ENCODE measurements at regions not wholly inside any gene's neighbourhood (a gene's known extent, or its start where the extent isn't known, plus 50 kb on each side); places are given as distances from the start of the nearest gene placed in this dataset.

DNA sequence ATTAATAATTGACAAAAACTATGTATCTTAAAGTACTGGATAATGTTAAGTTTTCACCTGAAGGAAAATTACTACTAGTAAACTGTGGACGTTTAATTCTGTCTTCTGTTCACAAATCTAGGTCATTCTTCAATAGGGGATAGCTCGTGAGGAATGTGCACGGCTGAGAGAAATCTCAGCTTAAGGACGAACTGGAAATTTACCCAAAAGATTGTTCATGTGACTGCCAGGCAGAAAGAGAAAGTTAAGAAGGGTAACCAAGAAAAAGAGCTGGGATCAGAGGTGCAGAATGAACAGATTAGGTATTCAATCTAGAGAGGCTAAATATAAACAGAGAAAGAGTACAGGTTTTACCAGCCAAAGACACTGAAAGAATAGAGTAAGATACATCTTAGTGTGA is 245.3 kb downstream of the CASP12 start:
- DNase-seq: no peak

DNA sequence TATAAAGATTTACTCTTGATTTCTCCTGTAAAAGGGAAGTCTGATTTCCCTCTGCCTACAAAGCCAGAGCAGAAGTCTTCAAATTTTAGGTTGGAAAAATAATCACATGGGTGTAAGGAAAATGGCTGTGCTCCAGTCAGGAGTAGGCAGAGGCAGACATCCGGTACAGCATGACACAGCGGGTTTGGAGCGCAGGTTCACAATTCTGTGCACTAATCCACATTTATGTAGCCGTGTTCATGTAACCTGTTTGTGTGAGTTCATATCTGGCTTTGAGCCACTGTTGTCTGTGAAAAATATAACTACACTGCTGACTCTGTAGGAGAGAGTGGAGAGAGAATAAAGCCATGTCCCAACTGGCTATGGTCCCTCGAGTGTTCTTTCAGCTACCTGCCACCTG is 248.0 kb downstream of the CASP12 start:
- no peak for DNase-seq

DNA sequence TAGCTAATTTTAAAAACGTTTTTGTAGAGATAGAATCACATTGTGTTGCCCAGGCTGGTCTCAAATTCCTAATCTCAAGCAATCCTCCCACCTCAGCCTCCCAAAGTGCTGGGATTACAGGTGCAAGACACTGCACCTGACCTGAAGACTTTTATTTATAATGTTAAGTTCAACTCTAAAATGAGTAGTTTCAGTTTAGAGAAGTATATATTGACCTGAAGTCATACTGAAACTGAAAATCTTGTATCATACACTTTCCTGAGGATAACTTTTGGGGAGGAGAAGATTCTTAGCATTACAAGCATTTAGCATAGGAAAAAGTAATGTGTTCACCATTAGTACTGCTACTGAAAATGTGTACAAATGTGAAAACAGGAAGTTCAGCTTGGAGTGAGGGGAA is 249.3 kb downstream of the CASP12 start:
- no peak for DNase-seq

DNA sequence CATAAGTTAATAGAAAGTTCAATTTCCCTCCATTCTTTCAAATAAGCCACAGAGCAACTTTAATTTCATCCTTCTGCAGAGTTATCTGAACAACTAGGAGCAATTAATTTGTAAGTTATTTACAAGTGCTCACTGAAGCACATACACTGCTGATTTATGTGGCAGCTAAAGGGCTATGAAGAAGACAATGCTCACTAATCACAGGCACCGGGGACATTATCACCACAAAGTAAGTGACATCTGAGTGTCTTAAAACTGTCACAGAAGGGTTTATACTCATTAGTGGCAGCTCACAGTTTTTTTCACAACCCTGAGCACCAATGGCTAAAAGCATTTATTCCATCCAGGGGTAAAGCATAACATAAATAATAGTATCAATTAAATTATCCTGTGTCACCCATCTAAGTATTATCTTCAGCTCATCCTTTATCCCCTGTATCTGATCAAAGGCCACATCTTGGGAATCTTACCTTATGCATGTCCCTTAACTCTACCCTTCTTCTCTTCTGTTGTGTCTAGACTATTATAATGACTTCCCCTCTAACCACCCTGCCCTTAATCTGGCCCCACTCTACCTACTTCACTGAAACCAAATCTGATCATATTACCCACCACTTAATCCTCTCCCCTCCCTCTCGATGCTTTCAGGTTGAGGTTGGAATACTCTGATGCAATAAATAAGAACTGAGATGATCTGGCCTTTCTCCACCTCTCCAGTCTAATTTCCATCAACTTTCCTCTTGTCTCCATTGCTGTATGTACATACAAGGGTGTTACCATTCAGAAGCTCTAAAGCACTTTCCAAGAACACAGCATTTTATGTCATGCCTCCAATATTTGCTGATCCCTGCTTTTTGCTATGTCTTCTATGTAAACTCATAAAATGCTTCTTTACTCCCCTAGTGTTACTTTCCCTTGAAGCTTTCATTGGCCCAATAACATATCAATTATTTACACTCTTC is 252.7 kb downstream of the CASP12 start:
- DNase-seq: no peak

DNA sequence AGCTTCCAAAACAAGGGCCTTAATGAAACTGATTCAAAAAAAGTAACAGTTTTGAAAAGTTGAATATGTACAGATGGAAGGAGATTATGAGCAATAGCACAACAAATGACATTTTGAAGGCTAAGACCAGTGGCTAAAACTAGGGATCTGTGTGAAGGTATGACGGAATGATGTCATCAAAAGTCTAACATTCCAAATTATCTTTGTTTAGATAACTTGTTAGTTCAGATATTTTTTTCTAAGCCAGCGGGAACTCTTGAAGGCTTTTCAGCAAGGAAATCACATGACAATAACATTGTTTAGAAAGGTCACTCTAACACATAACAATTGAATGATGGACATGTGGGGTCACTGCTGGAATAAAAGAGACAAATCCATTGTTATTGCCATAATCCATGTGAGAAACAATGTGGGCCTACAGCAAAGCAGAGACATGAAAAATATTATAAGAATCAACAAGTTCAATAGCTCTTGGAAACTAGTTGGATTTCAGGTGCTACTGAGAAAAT is 260.5 kb downstream of the CASP12 start:
- no peak for DNase-seq

DNA sequence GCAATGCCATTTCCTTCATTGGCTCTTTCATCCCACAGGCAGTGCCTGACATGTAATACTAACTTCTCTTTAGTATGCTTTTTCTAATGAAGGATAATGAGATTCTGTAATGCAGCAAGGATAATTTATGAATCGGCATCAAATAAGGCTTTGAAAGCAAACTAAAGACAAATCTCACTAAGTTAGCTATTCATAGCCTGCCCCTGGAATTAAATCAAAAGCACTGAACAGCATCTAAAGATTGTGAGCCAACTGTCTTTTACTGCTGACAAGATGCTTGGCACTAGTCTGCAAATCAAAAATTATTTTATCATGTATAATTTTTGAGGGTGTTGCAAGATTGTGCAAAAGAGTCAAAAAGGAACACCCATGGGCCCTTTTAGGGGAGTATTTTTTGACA is 265.0 kb downstream of the CASP12 start:
- no peak for DNase-seq

DNA sequence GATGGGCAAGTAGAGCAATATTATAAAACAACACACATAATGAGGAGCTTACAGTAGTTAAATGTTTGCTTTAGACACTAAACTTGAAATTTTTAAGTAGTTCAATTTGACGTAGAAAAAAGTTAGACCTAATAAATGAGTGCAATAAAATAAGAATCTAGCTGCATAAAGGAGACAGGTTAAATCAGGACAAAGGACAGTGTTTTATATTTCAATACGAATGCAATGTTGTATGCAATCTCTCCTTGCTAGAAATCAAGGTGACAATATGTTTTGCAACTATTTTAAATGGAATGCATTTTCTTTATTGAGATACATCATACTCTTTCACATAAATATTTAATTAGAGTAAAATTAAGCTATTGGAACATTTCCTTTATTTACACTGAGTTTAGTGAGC is 267.9 kb downstream of the CASP12 start:
- no peak for DNase-seq

DNA sequence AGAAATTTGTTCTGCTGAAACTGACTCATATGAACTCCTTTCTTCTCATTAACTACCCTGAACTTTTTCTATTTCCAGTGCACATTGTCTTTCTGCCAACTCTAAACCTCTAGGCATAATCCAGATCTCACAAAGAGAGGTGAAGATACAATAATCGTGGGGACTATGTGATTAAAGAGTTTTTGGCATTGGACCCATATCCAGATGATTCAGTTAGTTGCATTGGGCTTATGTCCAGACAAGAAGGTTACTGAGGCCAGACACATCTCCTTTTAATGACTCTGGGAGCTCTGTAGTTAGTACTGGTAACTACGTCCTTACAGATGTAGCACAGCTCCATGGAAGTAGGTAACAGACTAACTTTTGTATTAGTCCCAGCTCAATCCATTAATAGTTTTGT is 273.0 kb downstream of the CASP12 start:
- DNase-seq: no peak

DNA sequence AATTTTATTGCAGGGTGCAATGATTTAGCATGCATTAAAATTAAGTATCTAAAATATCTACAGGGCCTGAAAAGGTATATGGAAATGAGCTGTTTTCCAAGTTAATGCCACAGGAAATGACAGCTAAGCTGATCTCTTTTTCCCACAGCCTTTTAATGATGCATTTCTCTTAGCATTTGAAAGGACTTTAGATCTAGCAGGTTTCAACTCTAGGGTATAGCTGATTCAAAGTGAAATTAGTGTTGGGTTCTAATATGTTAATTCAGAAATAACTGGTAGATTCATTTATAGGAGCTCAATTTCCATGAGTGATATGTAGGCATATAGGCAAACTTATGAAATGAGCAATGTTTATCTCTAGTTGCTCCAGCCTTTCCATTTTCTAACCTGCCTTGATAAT is 274.2 kb downstream of the CASP12 start:
- no peak for DNase-seq

DNA sequence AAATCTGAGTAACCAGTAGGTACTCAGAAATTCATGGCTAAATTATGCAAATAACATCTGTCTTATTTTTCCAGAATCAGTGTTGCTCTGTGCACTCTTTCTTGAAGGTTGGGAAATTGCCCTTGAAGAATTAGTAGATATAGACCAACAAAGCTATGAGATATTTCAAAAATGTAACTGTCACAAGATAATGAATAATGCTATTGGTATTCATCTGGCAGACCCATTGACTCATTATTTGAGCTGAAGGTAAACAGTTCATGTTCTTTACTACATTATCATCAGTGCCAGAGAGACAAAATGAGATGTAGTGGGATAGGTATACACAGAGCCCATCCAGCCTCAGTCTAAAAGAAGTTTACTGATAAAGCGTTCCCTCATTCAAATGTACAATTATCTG is 274.7 kb downstream of the CASP12 start:
- DNase-seq: no peak

DNA sequence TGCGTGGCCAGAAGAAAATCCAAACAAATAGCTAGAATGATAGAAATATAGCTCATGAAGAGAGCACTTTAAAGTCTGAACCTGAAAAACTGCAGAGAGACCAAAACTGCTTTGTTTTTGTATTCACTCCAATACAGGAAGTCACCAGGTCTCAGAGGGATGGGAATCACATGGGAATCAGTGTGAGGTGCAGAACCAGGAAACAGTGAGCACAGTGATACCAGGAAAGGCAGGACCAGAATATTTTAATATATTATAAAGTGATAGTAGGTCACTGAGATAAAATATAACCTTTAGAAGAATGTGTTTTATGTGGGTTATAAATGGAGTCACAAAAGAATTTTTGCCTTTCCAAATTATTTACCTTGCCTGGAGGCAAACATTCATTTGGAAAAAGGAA is 277.3 kb downstream of the CASP12 start:
- DNase-seq: no peak

DNA sequence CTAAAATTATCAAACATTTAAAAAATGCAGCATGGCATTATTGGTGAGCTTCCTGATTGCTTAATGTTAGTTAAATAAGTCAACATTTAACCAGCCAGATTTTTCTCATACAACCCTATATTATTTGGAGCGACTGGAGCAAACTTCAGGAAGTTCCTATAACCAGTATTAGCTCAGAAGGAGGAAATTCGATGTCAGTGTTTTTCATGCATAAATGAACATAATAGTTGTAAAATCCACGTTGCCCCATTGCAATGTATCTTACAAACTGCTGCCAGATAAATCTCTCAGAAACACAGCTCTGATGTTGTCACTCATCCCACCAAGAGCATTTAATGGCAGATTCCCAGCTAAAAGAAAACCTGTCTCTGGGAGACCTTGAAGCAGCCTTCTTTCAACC is 278.5 kb downstream of the CASP12 start:
- no peak for DNase-seq

DNA sequence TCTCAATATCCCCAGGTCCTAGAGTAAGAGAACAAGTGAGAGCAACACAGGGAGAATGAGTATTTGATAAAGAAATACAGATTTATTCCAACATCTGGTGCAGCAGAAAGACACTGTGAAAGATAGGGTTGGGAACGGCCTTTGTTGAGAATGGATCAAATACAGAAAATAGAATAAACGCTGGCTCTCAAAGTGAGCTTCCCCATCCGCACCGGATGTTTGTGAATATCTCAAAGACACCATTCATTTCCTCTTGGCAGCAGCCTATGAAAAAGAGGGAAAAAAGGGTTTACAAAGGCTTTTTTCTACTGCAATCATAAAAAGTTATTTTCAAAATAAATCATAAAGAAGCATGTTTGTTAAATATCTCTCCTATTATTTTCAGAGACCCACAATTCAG is 279.3 kb downstream of the CASP12 start:
- no peak for DNase-seq

DNA sequence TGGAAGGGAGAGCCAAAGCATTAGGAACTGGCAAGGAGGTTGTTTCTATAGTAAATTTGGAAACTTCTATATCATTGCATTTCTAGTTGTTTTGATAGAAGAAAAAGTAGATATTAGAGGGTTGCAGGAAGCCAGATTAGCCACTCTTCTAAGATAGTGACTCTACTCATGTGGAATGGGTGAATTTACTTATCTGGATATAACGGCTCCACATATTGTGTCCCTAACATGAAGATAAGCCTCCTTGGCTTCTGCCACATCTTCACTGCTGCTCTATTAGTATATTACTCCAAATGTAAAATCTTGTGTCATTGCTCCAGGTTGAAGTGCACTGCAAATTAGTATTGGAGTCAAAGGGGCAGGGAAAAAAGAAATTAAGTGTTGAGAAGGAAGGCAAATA is 283.3 kb downstream of the CASP12 start:
- DNase-seq: no peak

DNA sequence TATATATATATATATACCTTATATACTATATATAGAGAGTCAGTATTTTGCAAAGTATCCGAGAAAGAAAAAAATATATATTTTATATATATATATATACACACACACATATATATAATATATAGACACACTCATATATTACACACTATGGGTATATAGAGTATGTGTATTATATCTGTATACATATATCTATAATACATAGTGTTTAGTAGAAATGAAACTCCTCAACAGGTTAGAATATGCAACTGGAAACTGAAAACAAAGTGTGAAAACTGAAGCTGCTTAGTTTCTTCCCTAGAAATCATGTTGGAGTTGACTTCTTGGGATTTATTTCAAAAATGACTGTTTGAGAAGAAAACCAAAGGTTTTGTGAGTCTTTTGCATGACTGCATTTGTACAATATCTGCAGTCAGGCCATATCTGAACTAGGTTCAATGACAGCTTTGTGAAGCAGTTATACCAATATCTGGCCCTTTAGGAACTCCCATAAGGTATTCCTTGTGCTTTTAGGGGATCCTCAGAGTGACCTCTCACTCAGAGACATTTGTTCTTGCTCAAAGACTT is 284.1 kb downstream of the CASP12 start:
- no peak for DNase-seq

DNA sequence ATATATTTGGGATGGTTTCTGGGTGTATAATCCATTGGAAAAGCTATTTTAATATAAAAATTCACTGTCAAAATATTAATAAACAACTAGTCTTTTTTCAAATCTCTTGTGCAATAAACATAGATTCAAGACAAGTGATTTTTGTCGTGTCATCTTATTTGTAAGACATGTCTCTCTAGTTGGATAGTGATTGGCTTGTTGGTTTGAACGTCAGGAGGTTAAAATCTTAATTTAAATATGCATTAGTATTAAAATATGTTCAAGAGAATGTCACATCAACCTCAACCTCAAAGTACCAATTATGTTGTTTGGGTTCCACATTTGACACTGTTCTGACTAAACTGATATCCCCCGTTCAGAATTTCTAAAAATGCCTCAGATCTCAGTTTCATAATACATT is 287.6 kb downstream of the CASP12 start:
- no peak for DNase-seq

DNA sequence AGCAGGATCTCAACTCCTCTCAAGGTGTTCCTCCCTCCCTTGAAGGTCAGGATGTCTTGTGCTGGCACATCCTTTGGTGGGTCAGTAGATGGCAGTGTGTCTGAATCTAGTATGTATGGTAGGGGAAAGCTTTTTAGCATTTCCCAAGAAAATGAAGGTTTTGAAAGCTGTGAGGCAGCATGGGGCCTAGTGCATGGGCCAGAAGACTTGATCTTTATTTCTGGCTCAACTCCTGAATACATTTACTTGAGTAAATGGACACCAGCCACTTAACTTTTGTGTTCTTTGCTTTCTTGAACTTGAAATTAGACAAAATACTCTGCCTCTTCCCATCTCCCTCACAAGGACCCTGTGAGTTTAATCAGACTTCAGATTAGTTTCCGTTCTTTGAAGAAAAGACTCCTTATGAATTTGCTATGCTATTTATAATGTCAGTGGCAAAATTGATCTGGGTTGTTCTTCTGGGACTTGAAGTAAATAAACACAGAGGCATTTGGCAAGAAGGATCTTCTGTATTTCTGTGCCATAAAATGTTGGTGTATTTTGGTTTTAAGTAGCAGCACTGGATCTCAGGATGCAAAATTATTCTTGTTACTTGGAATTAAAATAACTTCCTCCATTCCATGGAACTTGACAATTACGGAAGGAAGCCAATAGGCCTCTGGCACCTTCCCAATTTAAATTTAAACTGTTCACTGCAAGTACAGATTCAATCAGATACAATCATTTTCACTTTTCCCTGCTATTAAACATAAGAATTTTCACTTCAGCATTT is 288.8 kb downstream of the CASP12 start:
- DNase-seq: peak; percentile 1

DNA sequence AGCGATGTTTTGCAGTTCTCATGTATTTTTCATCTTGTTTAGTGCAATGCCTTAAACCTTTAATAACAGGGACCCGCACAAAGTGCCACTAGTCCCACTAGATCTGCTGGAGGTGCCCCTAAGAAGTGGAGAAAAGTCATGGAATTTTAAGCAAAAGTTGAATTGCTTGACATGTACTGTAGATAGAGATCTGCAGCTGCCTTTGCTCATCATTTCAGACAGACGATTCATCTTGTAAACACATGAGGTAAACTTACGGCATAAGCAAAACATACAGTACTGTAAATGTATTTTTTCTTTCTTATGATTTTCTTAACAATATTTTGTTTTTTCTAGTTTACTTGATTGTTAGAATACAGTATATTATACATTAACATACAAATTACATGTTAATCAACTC is 295.6 kb downstream of the CASP12 start:
- no peak for DNase-seq

DNA sequence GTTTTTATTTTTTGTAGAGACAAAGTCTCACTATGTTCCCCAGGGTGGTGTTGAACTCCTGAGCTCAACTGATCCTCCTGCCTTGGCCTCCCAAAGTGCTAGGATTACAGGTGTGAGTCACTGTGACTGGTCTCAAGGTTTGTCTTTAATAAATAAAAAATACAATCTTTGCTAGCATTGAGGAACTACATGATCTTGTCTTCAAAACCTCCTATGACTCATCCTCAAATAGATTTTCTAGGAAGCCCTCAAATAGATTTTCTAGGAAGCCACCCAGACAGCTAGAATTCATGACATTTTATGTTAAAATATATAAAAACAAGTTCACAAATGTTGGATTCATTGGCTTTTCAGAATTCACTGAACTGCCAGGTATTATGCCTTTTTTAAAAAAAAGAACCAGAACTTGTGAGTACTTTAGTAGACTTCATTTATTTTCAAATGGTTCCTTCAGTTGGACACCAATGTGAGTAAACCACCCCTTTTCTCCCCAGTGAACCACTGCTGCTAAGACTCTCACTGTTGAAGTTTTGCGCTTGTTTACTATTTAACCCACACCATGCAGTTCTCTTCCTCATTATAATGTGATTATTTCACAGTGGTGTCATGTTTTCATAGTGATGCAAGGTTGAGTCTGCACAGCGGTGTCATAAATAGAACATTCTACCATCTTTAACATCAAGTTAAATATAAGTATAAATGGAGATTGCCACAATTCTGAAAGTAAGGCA is 303.9 kb downstream of the CASP12 start:
- no peak for DNase-seq

DNA sequence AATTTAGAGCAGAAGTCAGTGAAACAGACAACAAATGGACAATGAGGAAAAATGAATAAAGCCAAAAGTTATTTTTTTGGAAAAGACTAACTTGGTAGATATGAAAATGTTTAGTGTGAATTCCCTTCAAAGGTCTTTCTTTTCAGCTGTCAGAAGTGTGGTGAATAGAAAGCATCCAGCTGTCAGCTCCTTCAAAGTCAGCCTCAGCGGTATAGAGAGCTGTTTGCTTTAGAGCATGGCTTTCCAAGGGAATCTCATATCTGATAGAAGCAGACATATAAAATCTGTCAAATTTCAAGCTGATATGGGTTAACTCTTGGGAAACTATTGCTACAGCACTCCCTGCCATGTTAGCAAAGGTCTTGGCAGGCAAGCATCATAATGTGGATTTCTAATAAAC is 309.3 kb downstream of the CASP12 start:
- DNase-seq: no peak

DNA sequence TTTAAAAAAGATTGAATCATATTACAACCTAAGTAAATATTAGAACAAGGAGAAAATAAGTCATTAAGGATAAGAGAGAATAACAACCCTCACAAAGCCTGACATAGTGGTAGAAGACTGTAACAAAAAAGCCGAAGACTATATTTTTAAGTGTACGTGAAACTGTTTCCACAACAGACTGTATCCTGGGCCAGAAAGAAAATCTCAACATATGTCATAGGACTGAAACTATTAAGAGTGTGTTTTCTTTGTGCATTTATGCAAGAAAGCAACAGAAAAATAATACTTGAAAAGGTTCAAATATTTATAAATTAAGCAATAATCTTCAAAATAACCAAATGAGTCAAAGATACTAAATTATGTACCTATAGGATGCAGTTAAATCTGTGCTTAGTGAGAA is 309.8 kb downstream of the CASP12 start:
- DNase-seq: no peak

DNA sequence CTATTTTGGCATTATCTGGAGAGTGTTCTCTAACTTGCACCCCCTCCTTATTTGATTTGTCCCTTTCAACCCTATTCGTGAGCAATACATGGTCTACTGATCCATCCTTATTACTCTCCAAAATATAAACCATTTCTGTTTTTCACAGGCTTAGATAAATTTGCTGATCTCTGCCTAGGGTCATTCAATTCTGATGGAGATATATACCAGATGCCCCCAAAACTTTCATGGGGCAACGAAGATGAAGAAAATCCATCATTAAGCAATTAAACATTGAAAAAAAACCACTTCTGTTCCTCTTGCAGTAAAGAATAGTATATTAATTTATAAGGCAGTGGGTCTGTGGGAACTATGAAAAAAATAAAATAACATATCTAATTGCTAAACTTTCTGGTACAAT is 313.4 kb downstream of the CASP12 start:
- no peak for DNase-seq

DNA sequence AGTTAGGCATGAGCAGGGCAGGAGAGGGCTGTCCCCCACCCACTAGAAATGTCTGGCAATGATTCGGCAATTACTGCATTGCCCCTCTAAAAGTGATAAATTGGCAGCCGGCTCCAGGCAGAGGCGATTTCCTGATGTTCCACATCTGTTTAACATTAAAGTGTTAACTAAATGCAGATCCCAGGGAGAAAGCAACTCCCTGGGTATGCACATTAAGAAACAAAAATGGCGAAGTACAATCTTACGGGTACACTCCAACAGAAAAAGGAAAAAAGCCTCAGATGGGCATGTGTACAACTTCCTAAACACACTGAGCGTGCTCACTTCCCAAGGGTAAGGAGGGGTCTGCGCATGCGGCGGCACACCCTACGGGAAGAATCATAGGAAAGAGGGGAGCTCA is 314.4 kb downstream of the CASP12 start:
- no peak for DNase-seq
